ENCODE measurements at regions not wholly inside any gene's neighbourhood (a gene's known extent, or its start where the extent isn't known, plus 50 kb on each side); places are given as distances from the start of the nearest gene placed in this dataset.

DNA sequence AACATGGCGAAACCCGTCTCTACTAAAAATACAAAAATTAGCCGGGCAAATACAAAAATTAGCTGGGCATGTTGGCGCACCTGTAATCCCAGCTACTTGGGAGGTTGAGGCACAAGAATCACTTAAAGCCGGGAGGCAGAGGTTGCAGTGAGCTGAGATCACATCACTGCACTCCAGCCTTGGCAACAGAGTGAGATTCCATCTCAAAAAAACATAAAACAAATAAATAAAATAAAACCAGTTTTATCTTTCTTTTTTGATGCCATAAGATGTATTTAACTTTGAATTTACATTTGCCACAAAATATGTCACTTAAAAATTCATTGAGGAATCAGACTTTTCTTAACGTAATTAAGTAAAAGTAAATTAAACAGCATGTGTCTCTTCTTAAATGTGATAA is 113.3 kb upstream of the ERRFI1 start:
- H3K9me3 ChIP-seq, result no peaks in the 10 kb centered on the region
- TF ChIP-seq Cebpa-rat (IDR thresholded peaks at IDR 0.05), result no peak
- no peaks in the 10 kb centered on the region for H3K4me1 ChIP-seq
- H3K27me3 ChIP-seq, result no peaks in the 10 kb centered on the region
- H3K4me3 ChIP-seq, result no peak overlapping the region
- no peak overlapping the region for H3K9ac ChIP-seq
- H4K20me1 ChIP-seq, result no peaks in the 10 kb centered on the region
- no peak overlapping the region for H3K4me2 ChIP-seq
- H3K27ac ChIP-seq, result no peak overlapping the region
- no peaks in the 10 kb centered on the region for H3K36me3 ChIP-seq

DNA sequence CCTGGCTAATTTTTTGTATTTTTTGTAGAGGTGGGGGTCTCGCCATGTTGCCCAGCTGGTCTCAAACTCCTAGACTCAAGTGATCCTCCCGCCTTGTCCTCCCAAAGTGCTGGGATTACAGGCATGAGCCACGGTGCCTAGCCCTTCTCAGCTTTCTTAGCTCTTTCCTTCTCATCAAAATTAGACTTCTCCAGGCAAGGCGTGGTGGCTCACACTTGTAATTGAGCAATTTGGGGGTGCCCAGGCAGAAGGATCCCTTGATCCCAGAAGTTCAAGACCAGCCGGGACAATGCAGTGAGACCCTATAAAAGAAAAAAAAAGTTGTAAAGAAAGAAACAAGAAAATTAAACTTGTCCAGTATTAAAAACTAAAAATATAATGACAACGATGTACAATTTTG is 112.6 kb upstream of the ERRFI1 start:
- Histone ChIP-seq H3K27me3 (no peaks in the 10 kb centered on the region), H3K9ac (no peak overlapping the region), H3K36me3 (no peaks in the 10 kb centered on the region), H3K9me3 (no peaks in the 10 kb centered on the region), H3K4me3 (no peak overlapping the region), H3K4me2 (no peak overlapping the region), H4K20me1 (no peaks in the 10 kb centered on the region), H3K27ac (no peak overlapping the region), H3K4me1 (no peaks in the 10 kb centered on the region)
- no peak for TF ChIP-seq Cebpa-rat (IDR thresholded peaks at IDR 0.05)

DNA sequence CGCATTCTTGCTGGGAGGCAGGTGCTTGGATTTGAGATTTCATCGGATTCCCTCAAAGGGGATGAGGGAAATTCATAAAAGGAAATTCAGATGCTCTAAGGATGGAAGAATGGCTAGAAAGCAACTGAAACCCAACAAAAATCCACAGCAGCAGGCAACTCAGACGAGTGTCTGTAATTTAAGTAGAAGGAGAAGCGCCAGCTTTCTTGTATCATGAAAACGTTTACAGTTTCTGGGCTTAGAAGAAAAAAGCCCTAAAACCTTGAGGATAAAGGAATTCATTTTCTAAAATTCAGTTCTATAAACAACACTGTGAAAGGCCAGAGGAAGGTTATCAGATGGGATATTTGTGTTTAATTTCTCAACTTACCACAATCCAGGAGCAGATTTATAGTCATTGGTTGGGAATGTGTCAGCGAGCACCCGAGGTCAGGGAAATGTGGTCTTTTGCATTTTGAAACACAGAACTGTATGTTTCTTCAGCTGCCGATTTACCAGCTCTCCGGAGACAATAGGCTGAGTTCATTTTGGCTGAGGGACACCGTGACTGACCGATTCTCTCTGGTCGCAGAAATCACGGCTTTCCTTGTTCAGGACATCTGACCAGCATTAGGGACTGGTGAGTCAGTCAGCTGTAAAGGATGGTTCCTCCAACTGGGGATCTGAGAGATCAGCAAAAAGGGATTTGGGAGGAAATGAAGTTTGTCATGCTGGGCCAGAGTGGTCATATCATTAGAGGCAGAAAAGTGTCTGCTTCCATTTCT is 111.6 kb upstream of the ERRFI1 start:
- Histone ChIP-seq H3K36me3 (no peaks in the 10 kb centered on the region), H3K27me3 (no peaks in the 10 kb centered on the region), H3K4me3 (no peak overlapping the region), H3K27ac (no peak overlapping the region), H3K4me1 (no peaks in the 10 kb centered on the region), H3K9me3 (no peaks in the 10 kb centered on the region), H4K20me1 (no peaks in the 10 kb centered on the region), H3K9ac (no peak overlapping the region), H3K4me2 (no peak overlapping the region)
- no peak for TF ChIP-seq Cebpa-rat (IDR thresholded peaks at IDR 0.05)

DNA sequence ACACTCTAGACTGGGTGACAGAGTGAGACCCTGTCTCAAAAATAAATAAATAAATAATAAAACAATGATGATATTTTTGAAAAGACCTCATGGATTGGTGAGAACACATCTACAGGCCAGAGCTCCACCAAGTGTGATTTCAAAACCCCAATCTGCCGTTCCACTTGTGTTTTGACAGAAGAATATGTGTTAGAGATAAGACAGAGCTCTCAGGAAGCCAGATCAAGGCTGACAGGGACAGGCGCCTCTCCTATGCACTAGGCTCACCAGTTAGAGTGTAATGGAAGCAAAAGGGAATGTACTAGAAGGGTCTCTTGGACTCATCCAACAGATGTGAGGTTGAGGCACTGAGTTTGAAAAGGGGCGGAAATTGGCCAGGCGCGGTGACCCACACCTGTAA is 110.7 kb upstream of the ERRFI1 start:
- H3K36me3 ChIP-seq, result no peaks in the 10 kb centered on the region
- no peaks in the 10 kb centered on the region for H3K9me3 ChIP-seq
- no peaks in the 10 kb centered on the region for H3K27me3 ChIP-seq
- TF ChIP-seq Cebpa-rat (IDR thresholded peaks at IDR 0.05), result no peak
- H3K4me1 ChIP-seq, result no peaks in the 10 kb centered on the region
- no peaks in the 10 kb centered on the region for H4K20me1 ChIP-seq
- H3K4me2 ChIP-seq, result no peak overlapping the region
- no peak overlapping the region for H3K4me3 ChIP-seq
- H3K27ac ChIP-seq, result no peak overlapping the region
- H3K9ac ChIP-seq, result no peak overlapping the region

DNA sequence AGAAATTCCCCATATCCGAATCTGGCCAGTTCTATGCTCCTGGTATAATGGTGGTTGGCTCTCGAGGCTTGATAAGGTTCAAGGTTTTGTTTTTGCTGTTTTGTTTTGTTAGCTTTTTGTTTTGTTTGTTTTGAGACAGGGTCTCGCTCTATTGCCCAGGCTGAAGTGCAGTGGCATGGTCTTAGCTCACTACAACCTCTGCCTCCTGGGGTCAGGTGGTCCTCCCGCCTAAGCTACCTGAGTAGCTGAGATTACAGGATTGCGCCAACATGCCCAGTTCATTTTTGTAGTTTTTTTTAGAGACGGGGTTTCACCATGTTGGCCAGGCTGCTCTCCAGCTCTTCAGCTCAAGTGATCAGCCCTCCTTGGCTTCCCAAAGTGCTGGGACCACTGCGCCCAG is 109.1 kb upstream of the ERRFI1 start:
- Histone ChIP-seq H3K9ac (no peak overlapping the region), H3K4me1 (no peaks in the 10 kb centered on the region), H3K4me2 (no peak overlapping the region), H4K20me1 (no peaks in the 10 kb centered on the region), H3K4me3 (no peak overlapping the region), H3K36me3 (no peaks in the 10 kb centered on the region), H3K27ac (no peak overlapping the region), H3K27me3 (no peaks in the 10 kb centered on the region), H3K9me3 (no peaks in the 10 kb centered on the region)
- TF ChIP-seq Cebpa-rat (IDR thresholded peaks at IDR 0.05), result no peak

DNA sequence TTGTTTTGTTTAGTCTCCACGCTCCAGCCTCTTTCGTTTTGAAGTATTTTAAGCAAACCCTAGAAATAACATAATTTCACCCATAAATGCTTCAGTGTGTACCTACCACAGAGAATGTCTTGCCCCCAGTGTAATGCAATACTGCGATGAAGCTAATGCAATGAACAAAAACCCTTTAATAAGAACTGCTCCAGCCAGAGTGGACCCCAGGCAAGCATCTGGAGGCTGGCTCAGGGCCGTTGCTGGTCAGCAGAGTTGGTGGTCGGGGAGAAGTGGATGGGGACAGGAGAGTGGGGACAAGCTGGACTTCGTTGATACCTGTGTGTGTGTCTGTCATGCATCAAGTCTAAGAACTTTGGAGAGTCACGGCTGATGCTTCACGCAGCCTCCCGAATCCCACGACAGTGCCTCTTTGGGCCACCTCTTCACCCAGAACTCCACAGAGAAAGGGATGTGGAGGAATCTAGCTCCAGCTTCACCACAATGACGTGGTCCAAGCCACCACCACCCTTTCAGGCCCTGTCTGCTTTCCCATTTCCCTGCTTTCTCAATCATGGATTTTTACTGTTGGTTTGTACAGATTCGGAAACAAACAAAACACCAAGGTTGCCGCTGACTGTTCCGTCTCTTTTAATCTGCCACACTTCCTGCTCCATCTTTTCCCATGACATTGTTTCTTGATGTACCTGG is 108.6 kb upstream of the ERRFI1 start:
- TF ChIP-seq Cebpa-rat (IDR thresholded peaks at IDR 0.05), result no peak
- H3K27me3 ChIP-seq, result no peaks in the 10 kb centered on the region
- no peak overlapping the region for H3K27ac ChIP-seq
- no peak overlapping the region for H3K4me3 ChIP-seq
- no peaks in the 10 kb centered on the region for H3K36me3 ChIP-seq
- no peak overlapping the region for H3K4me2 ChIP-seq
- no peaks in the 10 kb centered on the region for H3K9me3 ChIP-seq
- no peaks in the 10 kb centered on the region for H3K4me1 ChIP-seq
- H4K20me1 ChIP-seq, result no peaks in the 10 kb centered on the region
- no peak overlapping the region for H3K9ac ChIP-seq

DNA sequence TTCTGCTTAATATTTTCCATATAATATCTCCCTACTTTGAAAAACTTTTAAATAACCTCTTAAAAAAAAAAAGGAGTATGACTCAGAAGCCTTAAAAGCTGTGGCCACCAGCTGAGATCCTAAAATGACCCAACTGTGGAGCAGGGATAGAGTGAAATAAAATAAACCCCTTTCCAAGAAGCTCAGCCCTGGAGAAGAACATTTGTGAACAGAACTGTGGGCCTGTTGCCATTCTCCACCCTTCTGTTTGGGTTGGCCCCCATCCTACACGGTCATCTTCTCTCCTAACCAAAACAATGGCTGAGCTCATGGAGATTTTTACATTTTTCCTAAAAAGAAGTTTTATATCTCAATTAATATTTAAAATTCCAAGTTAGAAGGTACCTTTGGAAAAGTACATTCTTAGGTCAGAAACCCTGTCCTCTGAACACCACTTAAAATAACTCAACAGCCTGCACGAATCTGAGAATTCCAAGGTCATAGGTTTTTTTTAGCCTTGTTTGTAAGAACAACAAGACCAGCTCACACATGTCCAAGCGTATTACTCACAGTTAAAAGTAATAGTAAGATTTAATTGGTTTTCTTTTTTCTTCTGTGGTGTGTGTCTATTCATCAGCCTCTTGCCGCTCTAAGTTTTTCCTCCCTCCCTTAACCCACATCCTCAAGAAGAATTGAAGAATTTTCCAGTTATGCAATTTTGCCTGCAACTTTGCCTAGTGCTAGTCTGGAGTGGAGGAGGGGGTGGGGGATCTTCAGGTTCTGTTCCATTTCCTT is 107.7 kb upstream of the ERRFI1 start:
- Histone ChIP-seq H3K4me1 (no peaks in the 10 kb centered on the region), H3K36me3 (no peaks in the 10 kb centered on the region), H3K27me3 (no peaks in the 10 kb centered on the region), H3K9me3 (no peaks in the 10 kb centered on the region), H3K4me3 (no peak overlapping the region), H4K20me1 (no peaks in the 10 kb centered on the region), H3K27ac (no peak overlapping the region), H3K9ac (no peak overlapping the region), H3K4me2 (no peak overlapping the region)
- TF ChIP-seq Cebpa-rat (IDR thresholded peaks at IDR 0.05), result no peak

DNA sequence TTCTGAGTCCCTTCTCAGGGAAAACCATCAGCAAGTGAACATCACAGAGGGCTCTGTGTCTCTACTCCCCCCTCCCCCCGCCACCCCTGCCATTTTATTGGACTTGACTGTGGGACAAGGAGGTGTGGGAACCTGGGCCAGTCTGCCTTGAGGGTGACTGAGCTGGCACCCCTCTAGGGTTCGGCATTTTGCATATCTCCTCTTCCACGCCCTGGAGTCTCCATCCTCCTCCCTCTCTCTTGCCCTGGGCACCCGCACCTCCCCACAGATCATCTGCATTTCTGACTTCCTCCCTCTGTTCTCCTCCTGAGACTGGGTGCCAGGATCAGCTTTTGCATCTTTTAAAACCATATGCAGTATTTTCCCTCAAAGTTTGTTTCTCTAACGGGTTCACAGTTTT is 107.1 kb upstream of the ERRFI1 start:
- Histone ChIP-seq H3K36me3 (no peaks in the 10 kb centered on the region), H3K27me3 (no peaks in the 10 kb centered on the region), H3K4me3 (no peak overlapping the region), H3K4me1 (no peaks in the 10 kb centered on the region), H3K9ac (no peak overlapping the region), H3K4me2 (no peak overlapping the region), H3K9me3 (no peaks in the 10 kb centered on the region), H4K20me1 (no peaks in the 10 kb centered on the region), H3K27ac (no peak overlapping the region)
- TF ChIP-seq Cebpa-rat (IDR thresholded peaks at IDR 0.05), result no peak

DNA sequence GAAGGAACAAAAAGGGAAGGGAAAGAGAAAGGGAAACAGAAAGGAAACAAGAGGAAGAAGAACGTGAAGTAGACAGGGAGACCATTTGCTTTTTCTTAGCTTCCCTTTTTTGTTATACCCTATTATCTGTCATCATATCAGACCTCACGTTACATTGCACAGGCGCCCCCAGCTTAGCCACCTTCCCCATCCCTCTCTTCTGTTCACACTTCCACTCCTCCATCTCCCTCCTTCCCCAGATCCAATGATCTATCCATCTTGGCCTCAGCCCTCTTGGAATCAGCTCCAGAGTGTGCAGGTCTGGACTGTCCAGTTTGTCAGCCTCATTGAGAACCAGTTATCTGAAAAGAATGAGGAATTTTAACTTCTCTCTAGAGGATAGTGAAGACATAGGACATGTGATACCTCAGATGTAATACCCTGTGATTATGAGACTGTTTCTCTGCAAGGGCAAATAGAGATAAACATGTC is 101.1 kb upstream of the ERRFI1 start:
- TF ChIP-seq Cebpa-rat (IDR thresholded peaks at IDR 0.05), result no peak
- Histone ChIP-seq H3K27me3 (no peaks in the 10 kb centered on the region), H3K4me1 (no peaks in the 10 kb centered on the region), H3K9ac (no peak overlapping the region), H4K20me1 (no peaks in the 10 kb centered on the region), H3K4me3 (no peak overlapping the region), H3K9me3 (peaks cover 27% of the 10 kb centered on the region), H3K4me2 (no peak overlapping the region), H3K36me3 (no peaks in the 10 kb centered on the region), H3K27ac (no peak overlapping the region)

All from BLaER1 (cell line).